Endothelial cell of umbilical vein (primary cell): ENCODE measurements at regions not wholly inside any gene's neighbourhood (a gene's known extent, or its start where the extent isn't known, plus 50 kb on each side); places are given as distances from the start of the nearest gene placed in this dataset.

Experiments
- BruUV-seq: library from RNA; stranded (reverse); fragments of 400-500 nt; replicated peaks from 2 replicates; lab custom pipeline; 2021; lab: Mats Ljungman, UMichigan
- CTCF ChIA-PET: fragments of 300-600, 350-600 bp; sonication (Branson Sonifier 250); formaldehyde crosslinking; loops from one replicate; lab custom pipeline; 2021; ENCODE audit warnings: antibody characterized with exemption, inconsistent platforms; lab: Charles Lee
- POLR2A ChIA-PET: fragments of 300-600, 350-600 bp; sonication (Branson Sonifier 250); formaldehyde crosslinking; loops from one replicate; lab custom pipeline; 2021; ENCODE audit warnings: antibody characterized with exemption, inconsistent platforms; lab: Charles Lee
- DNase-seq: peaks from one replicate; pipeline ENCODE4 v3.0.0-alpha.2; 2011; ENCODE audit warnings: low read depth, low spot score
- FAIRE-seq: peaks from 2 replicates; lab custom pipeline; 2011; peaks lifted over from hg19 to GRCh38; lab: Jason Lieb, UNC
- H2AFZ ChIP-seq: 2 replicates; pipeline ENCODE4 v1.6.0; 2012; ENCODE audit warnings: low read depth, low read length, control low read depth, inconsistent platforms
- H3K27ac ChIP-seq: 2 replicates; pipeline ENCODE4 v1.5.1; 2011; ENCODE audit warnings: low read depth, mild to moderate bottlenecking, control low read depth, low read length, moderate library complexity; ENCODE audit not compliant: insufficient read depth
- H3K27me3 ChIP-seq, 2 experiments: 2 replicates each; pipeline versions ENCODE4 v1.6.0 to v1.6.1; 2011; ENCODE audit warnings: low read length in 2 of 2, mixed read lengths in 1 of 2; ENCODE audit not compliant: control insufficient read depth in 2 of 2, insufficient read depth in 2 of 2
- H3K36me3 ChIP-seq, 2 experiments: 2 replicates in 1 of 2; 3 replicates in 1 of 2; pipeline ENCODE4 v1.5.1; 2011; ENCODE audit warnings: low read length in 2 of 2, mild to moderate bottlenecking in 1 of 2, moderate library complexity in 1 of 2; ENCODE audit not compliant: control insufficient read depth in 2 of 2, insufficient read depth in 2 of 2; ENCODE audit errors: extremely low read depth in 1 of 2
- H3K4me1 ChIP-seq: 3 replicates; pipeline ENCODE4 v1.5.1; 2011; ENCODE audit warnings: mild to moderate bottlenecking, low read length; ENCODE audit not compliant: control insufficient read depth, insufficient read depth; ENCODE audit errors: extremely low read depth
- H3K4me2 ChIP-seq: 2 replicates; pipeline ENCODE4 v1.6.1; 2011; ENCODE audit warnings: low read length, control low read depth, mixed read lengths; ENCODE audit not compliant: insufficient read depth
- H3K4me3 ChIP-seq, 3 experiments: fragments of 200-600 bp in 1 of 3; sonication (generic), shearing (Covaris generic) in 1 of 3; replicated peaks in 1 of 3; 2 replicates each; pipeline ENCODE4 v1.5.1; 2011 to 2016; ENCODE audit warnings: control low read depth in 3 of 3, low read length in 3 of 3, mild to moderate bottlenecking in 2 of 3, inconsistent platforms in 1 of 3, low read depth in 1 of 3, moderate library complexity in 1 of 3; ENCODE audit not compliant: insufficient read depth in 1 of 3
- H3K79me2 ChIP-seq: 2 replicates; pipeline ENCODE4 v1.6.0; 2012; ENCODE audit warnings: low read length, inconsistent platforms; ENCODE audit not compliant: control insufficient read depth, insufficient read depth
- H3K9ac ChIP-seq: replicated peaks from 2 replicates; pipeline ENCODE3; 2011; ENCODE audit warnings: low read length, control low read depth; ENCODE audit not compliant: insufficient read depth; ENCODE audit errors: extremely low read depth
- H3K9me1 ChIP-seq: replicated peaks from 3 replicates; pipeline ENCODE4 v1.6.0; 2011; ENCODE audit warnings: mild to moderate bottlenecking, low read length; ENCODE audit not compliant: control insufficient read depth, insufficient read depth; ENCODE audit errors: extremely low read depth
- H3K9me3 ChIP-seq: replicated peaks from 2 replicates; pipeline ENCODE4 v1.5.1; 2012; ENCODE audit warnings: low read length, inconsistent platforms; ENCODE audit not compliant: control insufficient read depth, insufficient read depth
- H4K20me1 ChIP-seq: replicated peaks from 2 replicates; pipeline ENCODE3; 2011; ENCODE audit warnings: mild to moderate bottlenecking, low read length; ENCODE audit not compliant: control insufficient read depth, insufficient read depth; ENCODE audit errors: extremely low read depth
- EZH2 ChIP-seq: IDR thresholded peaks from 2 replicates; pipeline ENCODE4 v1.6.1; 2012; ENCODE audit warnings: borderline replicate concordance, low read depth, mild to moderate bottlenecking, moderate library complexity, low read length, inconsistent platforms; ENCODE audit not compliant: severe bottlenecking
- FOS ChIP-seq: IDR thresholded peaks from 2 replicates; pipeline ENCODE4 v1.6.1; 2011; ENCODE audit warnings: mild to moderate bottlenecking, low read length, moderate library complexity, borderline replicate concordance; ENCODE audit not compliant: insufficient read depth
- GATA2 ChIP-seq: IDR thresholded peaks from 2 replicates; pipeline ENCODE4 v1.7.0; 2011; ENCODE audit warnings: low read depth, mild to moderate bottlenecking, moderate library complexity, mixed read lengths, low read length; ENCODE audit not compliant: insufficient read length, insufficient read depth
- JUN ChIP-seq: IDR thresholded peaks from 2 replicates; pipeline ENCODE4 v1.6.1; 2011; ENCODE audit warnings: borderline replicate concordance, low read depth; ENCODE audit not compliant: insufficient read length, insufficient read depth
- MYC ChIP-seq: IDR thresholded peaks from one replicate; pipeline ENCODE4 v1.6.1; 2011; ENCODE audit warnings: mild to moderate bottlenecking, low read depth, low read length
- POLR2A ChIP-seq: IDR thresholded peaks from 2 replicates; pipeline ENCODE4 v1.6.1; 2012; ENCODE audit warnings: low read depth, mild to moderate bottlenecking, control low read depth, low read length
- POLR2AphosphoS5 ChIP-seq: IDR thresholded peaks from 2 replicates; pipeline ENCODE4 v1.6.1; 2012; ENCODE audit warnings: low read depth, mild to moderate bottlenecking, control low read depth, low read length, moderate library complexity; ENCODE audit not compliant: insufficient read depth
- dilution Hi-C: fragments of 300-500 bp; cut with MboI; formaldehyde crosslinking; loops from one replicate; pipeline ENCODE4 v1.15.0; 2019; ENCODE audit warnings: low sequenced_read_pairs; ENCODE audit not compliant: extremely low pct_ligation_motif_present
- intact Hi-C: fragments of 100-400 bp; cut with micrococcal nuclease; formaldehyde crosslinking; loops from one replicate; pipeline ENCODE4 v1.10.0; 2022
- TF ChIP-seq, protein P1 (sequence below): IDR thresholded peaks from 2 replicates; pipeline ENCODE4 v1.6.1; 2011; ENCODE audit not compliant: insufficient read depth, insufficient read length
- TF ChIP-seq, protein P2 (sequence below), 2 donors: IDR thresholded peaks; 1 replicate in 1 of 2; 2 replicates in 1 of 2; pipeline ENCODE4 v1.5.1; 2011; ENCODE audit warnings: low read length in 2 of 2, mild to moderate bottlenecking in 2 of 2, moderate library complexity in 2 of 2, control low read depth in 1 of 2, inconsistent platforms in 1 of 2, low read depth in 1 of 2; ENCODE audit not compliant: insufficient read depth in 1 of 2; ENCODE audit errors: extremely low read depth in 1 of 2

DNA sequence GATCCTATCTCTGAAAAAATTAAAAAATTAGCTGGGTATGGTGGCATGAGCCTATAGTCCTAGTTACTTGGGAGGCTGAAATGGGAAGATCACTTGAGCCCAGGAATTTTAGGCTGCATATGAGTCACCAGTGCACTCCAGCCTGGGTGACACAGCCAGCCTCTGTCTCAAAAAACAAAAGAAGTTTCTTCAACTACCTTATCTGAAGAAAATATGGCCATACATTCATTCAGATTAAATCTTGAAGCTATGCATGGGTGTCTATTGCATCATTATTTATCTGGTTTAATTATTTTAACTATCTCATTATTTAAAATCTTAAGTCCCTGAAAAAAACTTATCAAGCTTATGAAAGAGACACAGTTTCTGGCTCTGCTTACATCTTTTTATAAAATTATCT, 204.1 kb downstream of the SIM1 start:
- Histone ChIP-seq H3K9me1 (no peaks in the 10 kb centered on the region), H3K27ac (no peak overlapping the region), H4K20me1 (no peaks in the 10 kb centered on the region), H3K79me2 (no peaks in the 10 kb centered on the region), H3K4me2 (no peak overlapping the region), H3K9me3 (no peaks in the 10 kb centered on the region), H2AFZ (no peak overlapping the region), H3K27me3 (no peaks in the 10 kb centered on the region), H3K4me1 (peaks cover 14% of the 10 kb centered on the region), H3K9ac (no peak overlapping the region), H3K4me3 (no peak overlapping the region), H3K36me3 (no peaks in the 10 kb centered on the region)
- POLR2A ChIA-PET: no interaction called here
- BruUV-seq: no TSS peak
- no peak for TF ChIP-seq MYC
- TF ChIP-seq, protein P1, sequence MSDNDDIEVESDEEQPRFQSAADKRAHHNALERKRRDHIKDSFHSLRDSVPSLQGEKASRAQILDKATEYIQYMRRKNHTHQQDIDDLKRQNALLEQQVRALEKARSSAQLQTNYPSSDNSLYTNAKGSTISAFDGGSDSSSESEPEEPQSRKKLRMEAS: no peak
- TF ChIP-seq GATA2: no peak
- no peak for TF ChIP-seq POLR2A
- TF ChIP-seq POLR2AphosphoS5: no peak
- no peak for TF ChIP-seq FOS
- TF ChIP-seq, protein P2, sequence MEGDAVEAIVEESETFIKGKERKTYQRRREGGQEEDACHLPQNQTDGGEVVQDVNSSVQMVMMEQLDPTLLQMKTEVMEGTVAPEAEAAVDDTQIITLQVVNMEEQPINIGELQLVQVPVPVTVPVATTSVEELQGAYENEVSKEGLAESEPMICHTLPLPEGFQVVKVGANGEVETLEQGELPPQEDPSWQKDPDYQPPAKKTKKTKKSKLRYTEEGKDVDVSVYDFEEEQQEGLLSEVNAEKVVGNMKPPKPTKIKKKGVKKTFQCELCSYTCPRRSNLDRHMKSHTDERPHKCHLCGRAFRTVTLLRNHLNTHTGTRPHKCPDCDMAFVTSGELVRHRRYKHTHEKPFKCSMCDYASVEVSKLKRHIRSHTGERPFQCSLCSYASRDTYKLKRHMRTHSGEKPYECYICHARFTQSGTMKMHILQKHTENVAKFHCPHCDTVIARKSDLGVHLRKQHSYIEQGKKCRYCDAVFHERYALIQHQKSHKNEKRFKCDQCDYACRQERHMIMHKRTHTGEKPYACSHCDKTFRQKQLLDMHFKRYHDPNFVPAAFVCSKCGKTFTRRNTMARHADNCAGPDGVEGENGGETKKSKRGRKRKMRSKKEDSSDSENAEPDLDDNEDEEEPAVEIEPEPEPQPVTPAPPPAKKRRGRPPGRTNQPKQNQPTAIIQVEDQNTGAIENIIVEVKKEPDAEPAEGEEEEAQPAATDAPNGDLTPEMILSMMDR (IDR thresholded peaks at IDR 0.05; ENCODE audit: extremely low read depth in 1 of 2, insufficient read depth in 1 of 2, low read depth in 1 of 2, low read length in 2 of 2): no peak
- TF ChIP-seq EZH2: no peak
- no peak for TF ChIP-seq JUN
- intact Hi-C loops: no loop called here
- CTCF ChIA-PET: no interaction called here
- FAIRE-seq (no peak), DNase-seq (no peak)
- dilution Hi-C loops: no loop called here
